ENCODE measurements at regions not wholly inside any gene's neighbourhood (a gene's known extent, or its start where the extent isn't known, plus 50 kb on each side); places are given as distances from the start of the nearest gene placed in this dataset.

GRCh38 chr22:47342446-47342845, 580.0 kb downstream of the TBC1D22A start:
- peaks cover 0 to 4% (median 0%) of the 10 kb centered on the region in 3 donors for H3K27me3 ChIP-seq (ENCODE audit: insufficient read depth in 3 of 3, low read length in 2 of 3)
- TF ChIP-seq, protein P1, sequence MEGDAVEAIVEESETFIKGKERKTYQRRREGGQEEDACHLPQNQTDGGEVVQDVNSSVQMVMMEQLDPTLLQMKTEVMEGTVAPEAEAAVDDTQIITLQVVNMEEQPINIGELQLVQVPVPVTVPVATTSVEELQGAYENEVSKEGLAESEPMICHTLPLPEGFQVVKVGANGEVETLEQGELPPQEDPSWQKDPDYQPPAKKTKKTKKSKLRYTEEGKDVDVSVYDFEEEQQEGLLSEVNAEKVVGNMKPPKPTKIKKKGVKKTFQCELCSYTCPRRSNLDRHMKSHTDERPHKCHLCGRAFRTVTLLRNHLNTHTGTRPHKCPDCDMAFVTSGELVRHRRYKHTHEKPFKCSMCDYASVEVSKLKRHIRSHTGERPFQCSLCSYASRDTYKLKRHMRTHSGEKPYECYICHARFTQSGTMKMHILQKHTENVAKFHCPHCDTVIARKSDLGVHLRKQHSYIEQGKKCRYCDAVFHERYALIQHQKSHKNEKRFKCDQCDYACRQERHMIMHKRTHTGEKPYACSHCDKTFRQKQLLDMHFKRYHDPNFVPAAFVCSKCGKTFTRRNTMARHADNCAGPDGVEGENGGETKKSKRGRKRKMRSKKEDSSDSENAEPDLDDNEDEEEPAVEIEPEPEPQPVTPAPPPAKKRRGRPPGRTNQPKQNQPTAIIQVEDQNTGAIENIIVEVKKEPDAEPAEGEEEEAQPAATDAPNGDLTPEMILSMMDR (IDR thresholded peaks at IDR 0.05) = no peak
- no peaks in the 10 kb centered on the region for H3K4me1 ChIP-seq
- H3K9me3 ChIP-seq = no peaks in the 10 kb centered on the region
- no peaks in the 10 kb centered on the region for H3K36me3 ChIP-seq (ENCODE audit: insufficient read depth in 1 of 2, low read depth in 1 of 2)
- no peak for ATAC-seq
- no peak for DNase-seq
- H3K27ac ChIP-seq = no peak overlapping the region
- intact Hi-C loops (cut with DNase I) = no loop called here
- no peak overlapping the region for H3K4me3 ChIP-seq
- 86 to 89% (median 86%) methylated on average over 10 of the region's 10 CpGs for WGBS, 3 donors

DNA sequence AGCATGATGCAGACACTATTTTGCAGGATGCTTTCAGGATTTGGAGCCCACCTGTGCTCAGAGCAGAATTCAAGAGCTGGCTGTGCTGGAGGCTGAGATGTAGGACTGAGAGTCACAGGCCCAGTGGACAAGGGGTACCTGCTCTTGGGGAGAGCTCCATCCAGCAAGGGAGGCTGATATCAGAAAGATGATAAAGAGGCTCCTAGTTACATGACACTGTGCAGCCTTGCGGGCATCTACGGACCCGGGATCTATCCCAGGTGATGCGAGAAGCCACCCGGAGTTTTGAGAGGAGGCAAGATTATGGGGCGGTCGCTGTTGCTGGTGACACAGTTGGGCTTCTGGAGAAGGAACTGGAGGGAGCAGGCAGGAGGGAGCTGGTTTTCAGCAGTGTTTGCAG, 579.0 kb downstream of the TBC1D22A start:
- H3K27ac ChIP-seq = no peak overlapping the region
- 78 to 91% (median 88%) methylated on average over 7 of the region's 7 CpGs for WGBS, 3 donors
- no peaks in the 10 kb centered on the region for H3K9me3 ChIP-seq
- TF ChIP-seq, protein P1 (IDR thresholded peaks at IDR 0.05) = no peak
- H3K27me3 ChIP-seq (ENCODE audit: insufficient read depth in 3 of 3, low read length in 2 of 3) = peaks cover 0 to 4% (median 0%) of the 10 kb centered on the region in 3 donors
- no peaks in the 10 kb centered on the region for H3K4me1 ChIP-seq
- ATAC-seq (no peak), DNase-seq (no peak)
- intact Hi-C loops (cut with DNase I) = no loop called here
- no peaks in the 10 kb centered on the region for H3K36me3 ChIP-seq (ENCODE audit: insufficient read depth in 1 of 2, low read depth in 1 of 2)
- H3K4me3 ChIP-seq = no peak overlapping the region

GRCh38 chr22:47340851-47341436, 578.5 kb downstream of the TBC1D22A start:
- no peaks in the 10 kb centered on the region for H3K9me3 ChIP-seq
- H3K4me1 ChIP-seq = no peaks in the 10 kb centered on the region
- no peak overlapping the region for H3K27ac ChIP-seq
- H3K27me3 ChIP-seq (ENCODE audit: insufficient read depth in 3 of 3, low read length in 2 of 3) = peaks cover 0 to 4% (median 0%) of the 10 kb centered on the region in 3 donors
- DNase-seq (no peak), ATAC-seq (no peak)
- TF ChIP-seq, protein P1 (IDR thresholded peaks at IDR 0.05) = no peak
- WGBS, 3 donors = 51 to 54% (median 52%) methylated on average over 5 of the region's 5 CpGs
- intact Hi-C loops (cut with DNase I) = no loop called here
- no peaks in the 10 kb centered on the region for H3K36me3 ChIP-seq (ENCODE audit: insufficient read depth in 1 of 2, low read depth in 1 of 2)
- H3K4me3 ChIP-seq = no peak overlapping the region

GRCh38 chr22:47337161-47337621, 574.7 kb downstream of the TBC1D22A start:
- WGBS, 3 donors = 8 to 20% (median 14%) methylated on average over 8 of the region's 8 CpGs
- Histone ChIP-seq H3K9me3 (peaks cover 6% of the 10 kb centered on the region), H3K36me3 (ENCODE audit: insufficient read depth in 1 of 2, low read depth in 1 of 2) (no peaks in the 10 kb centered on the region), H3K4me1 (no peaks in the 10 kb centered on the region), H3K4me3 (no peak overlapping the region), H3K27ac (no peak overlapping the region), H3K27me3 (ENCODE audit: insufficient read depth in 3 of 3, low read length in 2 of 3) (no peaks in the 10 kb centered on the region)
- DNase-seq (no peak), ATAC-seq (peak in 2 of 4 donors; percentile 15 to 40)
- TF ChIP-seq, protein P1 (IDR thresholded peaks at IDR 0.05) = no peak
- intact Hi-C loops (cut with DNase I) = no loop called here

GRCh38 chr22:47335958-47336357, 573.5 kb downstream of the TBC1D22A start:
- intact Hi-C loops (cut with DNase I) = no loop called here
- ATAC-seq (no peak), DNase-seq (no peak)
- Histone ChIP-seq H3K4me1 (no peaks in the 10 kb centered on the region), H3K9me3 (peaks cover 6% of the 10 kb centered on the region), H3K27ac (no peak overlapping the region), H3K27me3 (ENCODE audit: insufficient read depth in 3 of 3, low read length in 2 of 3) (peaks cover 0 to 4% (median 0%) of the 10 kb centered on the region in 3 donors), H3K36me3 (ENCODE audit: insufficient read depth in 1 of 2, low read depth in 1 of 2) (no peaks in the 10 kb centered on the region), H3K4me3 (no peak overlapping the region)
- WGBS, 3 donors = 96 to 99% (median 98%) methylated on average over 3 of the region's 3 CpGs
- TF ChIP-seq, protein P1 (IDR thresholded peaks at IDR 0.05) = no peak

Measured in psoas muscle (tissue), 7 donors.